ENCODE measurements at regions not wholly inside any gene's neighbourhood (a gene's known extent, or its start where the extent isn't known, plus 50 kb on each side); places are given as distances from the start of the nearest gene placed in this dataset.
"Not testable (repeated sequence)": the region's sequence is repeated elsewhere in the genome, so short reads cannot be mapped to it uniquely, and the experiment has no call there.

DNA sequence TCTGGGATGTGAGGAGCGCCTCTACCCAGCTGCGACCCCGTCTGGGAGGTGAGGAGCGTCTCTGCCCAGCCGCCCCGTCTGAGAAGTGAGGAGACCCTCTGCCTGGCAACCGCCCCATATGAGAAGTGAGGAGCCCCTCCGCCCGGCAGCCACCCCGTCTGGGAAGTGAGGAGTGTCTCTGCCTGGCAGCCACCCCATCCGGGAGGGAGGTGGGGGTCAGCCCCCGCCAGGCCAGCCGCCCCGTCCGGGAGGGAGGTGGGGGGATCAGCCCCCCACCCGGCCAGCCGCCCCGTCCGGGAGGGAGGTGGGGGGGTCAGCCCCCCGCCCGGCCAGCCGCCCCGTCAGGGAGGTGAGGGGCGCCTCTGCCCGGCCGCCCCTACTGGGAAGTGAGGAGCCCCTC, 76.0 kb downstream of the FZD4 start:
- not testable (repeated sequence) for TF ChIP-seq RAD21 (IDR thresholded peaks at IDR 0.05); TAF1 (conservative IDR thresholded peaks at IDR 0.05); YY1 (IDR thresholded peaks at IDR 0.05); JUND (IDR thresholded peaks at IDR 0.05); EGR1 (IDR thresholded peaks at IDR 0.05; ENCODE audit: low read depth in 2 of 2); FOXA1 (IDR thresholded peaks at IDR 0.05); SP1 (IDR thresholded peaks at IDR 0.05); RXRA (IDR thresholded peaks at IDR 0.05)
- TF ChIP-seq, protein P1, sequence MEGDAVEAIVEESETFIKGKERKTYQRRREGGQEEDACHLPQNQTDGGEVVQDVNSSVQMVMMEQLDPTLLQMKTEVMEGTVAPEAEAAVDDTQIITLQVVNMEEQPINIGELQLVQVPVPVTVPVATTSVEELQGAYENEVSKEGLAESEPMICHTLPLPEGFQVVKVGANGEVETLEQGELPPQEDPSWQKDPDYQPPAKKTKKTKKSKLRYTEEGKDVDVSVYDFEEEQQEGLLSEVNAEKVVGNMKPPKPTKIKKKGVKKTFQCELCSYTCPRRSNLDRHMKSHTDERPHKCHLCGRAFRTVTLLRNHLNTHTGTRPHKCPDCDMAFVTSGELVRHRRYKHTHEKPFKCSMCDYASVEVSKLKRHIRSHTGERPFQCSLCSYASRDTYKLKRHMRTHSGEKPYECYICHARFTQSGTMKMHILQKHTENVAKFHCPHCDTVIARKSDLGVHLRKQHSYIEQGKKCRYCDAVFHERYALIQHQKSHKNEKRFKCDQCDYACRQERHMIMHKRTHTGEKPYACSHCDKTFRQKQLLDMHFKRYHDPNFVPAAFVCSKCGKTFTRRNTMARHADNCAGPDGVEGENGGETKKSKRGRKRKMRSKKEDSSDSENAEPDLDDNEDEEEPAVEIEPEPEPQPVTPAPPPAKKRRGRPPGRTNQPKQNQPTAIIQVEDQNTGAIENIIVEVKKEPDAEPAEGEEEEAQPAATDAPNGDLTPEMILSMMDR (IDR thresholded peaks at IDR 0.05; ENCODE audit: low read depth, low read length, missing input control), result not testable (repeated sequence)
- TF ChIP-seq, protein P2, sequence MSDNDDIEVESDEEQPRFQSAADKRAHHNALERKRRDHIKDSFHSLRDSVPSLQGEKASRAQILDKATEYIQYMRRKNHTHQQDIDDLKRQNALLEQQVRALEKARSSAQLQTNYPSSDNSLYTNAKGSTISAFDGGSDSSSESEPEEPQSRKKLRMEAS (IDR thresholded peaks at IDR 0.05), result not testable (repeated sequence)
- TF ChIP-seq, protein P3, sequence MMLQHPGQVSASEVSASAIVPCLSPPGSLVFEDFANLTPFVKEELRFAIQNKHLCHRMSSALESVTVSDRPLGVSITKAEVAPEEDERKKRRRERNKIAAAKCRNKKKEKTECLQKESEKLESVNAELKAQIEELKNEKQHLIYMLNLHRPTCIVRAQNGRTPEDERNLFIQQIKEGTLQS (IDR thresholded peaks at IDR 0.05), result not testable (repeated sequence)
- TF ChIP-seq, protein P4, sequence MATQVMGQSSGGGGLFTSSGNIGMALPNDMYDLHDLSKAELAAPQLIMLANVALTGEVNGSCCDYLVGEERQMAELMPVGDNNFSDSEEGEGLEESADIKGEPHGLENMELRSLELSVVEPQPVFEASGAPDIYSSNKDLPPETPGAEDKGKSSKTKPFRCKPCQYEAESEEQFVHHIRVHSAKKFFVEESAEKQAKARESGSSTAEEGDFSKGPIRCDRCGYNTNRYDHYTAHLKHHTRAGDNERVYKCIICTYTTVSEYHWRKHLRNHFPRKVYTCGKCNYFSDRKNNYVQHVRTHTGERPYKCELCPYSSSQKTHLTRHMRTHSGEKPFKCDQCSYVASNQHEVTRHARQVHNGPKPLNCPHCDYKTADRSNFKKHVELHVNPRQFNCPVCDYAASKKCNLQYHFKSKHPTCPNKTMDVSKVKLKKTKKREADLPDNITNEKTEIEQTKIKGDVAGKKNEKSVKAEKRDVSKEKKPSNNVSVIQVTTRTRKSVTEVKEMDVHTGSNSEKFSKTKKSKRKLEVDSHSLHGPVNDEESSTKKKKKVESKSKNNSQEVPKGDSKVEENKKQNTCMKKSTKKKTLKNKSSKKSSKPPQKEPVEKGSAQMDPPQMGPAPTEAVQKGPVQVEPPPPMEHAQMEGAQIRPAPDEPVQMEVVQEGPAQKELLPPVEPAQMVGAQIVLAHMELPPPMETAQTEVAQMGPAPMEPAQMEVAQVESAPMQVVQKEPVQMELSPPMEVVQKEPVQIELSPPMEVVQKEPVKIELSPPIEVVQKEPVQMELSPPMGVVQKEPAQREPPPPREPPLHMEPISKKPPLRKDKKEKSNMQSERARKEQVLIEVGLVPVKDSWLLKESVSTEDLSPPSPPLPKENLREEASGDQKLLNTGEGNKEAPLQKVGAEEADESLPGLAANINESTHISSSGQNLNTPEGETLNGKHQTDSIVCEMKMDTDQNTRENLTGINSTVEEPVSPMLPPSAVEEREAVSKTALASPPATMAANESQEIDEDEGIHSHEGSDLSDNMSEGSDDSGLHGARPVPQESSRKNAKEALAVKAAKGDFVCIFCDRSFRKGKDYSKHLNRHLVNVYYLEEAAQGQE (IDR thresholded peaks at IDR 0.05), result not testable (repeated sequence)
- TF ChIP-seq, protein P5, sequence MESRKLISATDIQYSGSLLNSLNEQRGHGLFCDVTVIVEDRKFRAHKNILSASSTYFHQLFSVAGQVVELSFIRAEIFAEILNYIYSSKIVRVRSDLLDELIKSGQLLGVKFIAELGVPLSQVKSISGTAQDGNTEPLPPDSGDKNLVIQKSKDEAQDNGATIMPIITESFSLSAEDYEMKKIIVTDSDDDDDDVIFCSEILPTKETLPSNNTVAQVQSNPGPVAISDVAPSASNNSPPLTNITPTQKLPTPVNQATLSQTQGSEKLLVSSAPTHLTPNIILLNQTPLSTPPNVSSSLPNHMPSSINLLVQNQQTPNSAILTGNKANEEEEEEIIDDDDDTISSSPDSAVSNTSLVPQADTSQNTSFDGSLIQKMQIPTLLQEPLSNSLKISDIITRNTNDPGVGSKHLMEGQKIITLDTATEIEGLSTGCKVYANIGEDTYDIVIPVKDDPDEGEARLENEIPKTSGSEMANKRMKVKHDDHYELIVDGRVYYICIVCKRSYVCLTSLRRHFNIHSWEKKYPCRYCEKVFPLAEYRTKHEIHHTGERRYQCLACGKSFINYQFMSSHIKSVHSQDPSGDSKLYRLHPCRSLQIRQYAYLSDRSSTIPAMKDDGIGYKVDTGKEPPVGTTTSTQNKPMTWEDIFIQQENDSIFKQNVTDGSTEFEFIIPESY (IDR thresholded peaks at IDR 0.05), result not testable (repeated sequence)
